Neural progenitor cell (in vitro differentiated cells): ENCODE measurements at regions not wholly inside any gene's neighbourhood (a gene's known extent, or its start where the extent isn't known, plus 50 kb on each side); places are given as distances from the start of the nearest gene placed in this dataset.

Source experiments
- DNase-seq: peaks from one replicate; pipeline ENCODE4 v3.0.0-alpha.2; 2016; ENCODE audit warnings: low spot score
- H2AFZ ChIP-seq: fragments of 200-600 bp; sonication (generic); replicated peaks from 2 replicates; pipeline ENCODE4 v1.6.1; 2016; ENCODE audit warnings: antibody characterized with exemption
- H3F3A ChIP-seq: fragments of 200-600 bp; sonication (generic); 2 replicates; pipeline ENCODE4 v1.6.1; 2016; ENCODE audit warnings: antibody characterized with exemption, low read depth
- H3K27ac ChIP-seq: fragments of 200-600 bp; sonication (generic); 2 replicates; pipeline ENCODE4 v1.5.1; 2016; ENCODE audit warnings: mild to moderate bottlenecking
- H3K27me3 ChIP-seq: fragments of 200-600 bp; sonication (generic); 2 replicates; pipeline ENCODE4 v1.6.1; 2016; ENCODE audit warnings: mild to moderate bottlenecking, moderate library complexity
- H3K36me3 ChIP-seq: fragments of 200-600 bp; sonication (generic); 2 replicates; pipeline ENCODE4 v1.5.1; 2016
- H3K4me1 ChIP-seq: fragments of 200-600 bp; sonication (generic); 2 replicates; pipeline ENCODE4 v1.6.1; 2016; ENCODE audit warnings: mixed run types
- H3K4me2 ChIP-seq: fragments of 200-600 bp; sonication (generic); 2 replicates; pipeline ENCODE4 v1.6.1; 2016
- H3K4me3 ChIP-seq: fragments of 200-600 bp; sonication (generic); 2 replicates; pipeline ENCODE4 v1.5.1; 2016
- H3K79me2 ChIP-seq: fragments of 200-600 bp; sonication (generic); 2 replicates; pipeline ENCODE4 v1.6.1; 2016; ENCODE audit warnings: low read depth
- H3K9ac ChIP-seq: fragments of 200-600 bp; sonication (generic); 2 replicates; pipeline ENCODE4 v1.6.1; 2016
- H3K9me3 ChIP-seq: fragments of 200-600 bp; sonication (generic); 2 replicates; pipeline ENCODE4 v1.5.1; 2016; ENCODE audit warnings: low read depth
- H4K20me1 ChIP-seq: fragments of 200-600 bp; sonication (generic); 2 replicates; pipeline ENCODE4 v1.6.1; 2016; ENCODE audit warnings: low read depth
- H3K27ac Mint-ChIP-seq: 3 replicates; pipeline ENCODE4 v1.8.0; 2021; ENCODE audit warnings: mixed read lengths
- H3K27me3 Mint-ChIP-seq: 2 replicates; pipeline ENCODE4 v1.8.0; 2022; ENCODE audit warnings: low read depth, mild to moderate bottlenecking, inconsistent platforms, moderate library complexity, mixed read lengths; ENCODE audit not compliant: insufficient read depth
- H3K36me3 Mint-ChIP-seq: 3 replicates; pipeline ENCODE4 v1.8.0; 2021; ENCODE audit warnings: mixed read lengths
- H3K4me1 Mint-ChIP-seq: 3 replicates; pipeline ENCODE4 v1.8.0; 2021; ENCODE audit warnings: mixed read lengths
- H3K4me3 Mint-ChIP-seq: 3 replicates; pipeline ENCODE4 v1.8.0; 2021; ENCODE audit warnings: mild to moderate bottlenecking, moderate library complexity, mixed read lengths
- H3K9me3 Mint-ChIP-seq: 3 replicates; pipeline ENCODE4 v1.8.0; 2020; ENCODE audit warnings: mixed read lengths
- EZH2 ChIP-seq: fragments of 200-600 bp; sonication (generic); IDR thresholded peaks from 2 replicates; pipeline ENCODE4 v1.6.1; 2017; ENCODE audit warnings: antibody characterized with exemption, mild to moderate bottlenecking, moderate library complexity
- EZH2phosphoT487 ChIP-seq: fragments of 200-600 bp; sonication (generic); IDR thresholded peaks from 2 replicates; pipeline ENCODE4 v1.6.1; 2017; ENCODE audit warnings: antibody characterized with exemption
- TF ChIP-seq, protein P1 (sequence below): fragments of 200-600 bp; sonication (generic); IDR thresholded peaks from 2 replicates; pipeline ENCODE4 v1.5.1; 2017; ENCODE audit warnings: antibody characterized with exemption, mild to moderate bottlenecking

DNA sequence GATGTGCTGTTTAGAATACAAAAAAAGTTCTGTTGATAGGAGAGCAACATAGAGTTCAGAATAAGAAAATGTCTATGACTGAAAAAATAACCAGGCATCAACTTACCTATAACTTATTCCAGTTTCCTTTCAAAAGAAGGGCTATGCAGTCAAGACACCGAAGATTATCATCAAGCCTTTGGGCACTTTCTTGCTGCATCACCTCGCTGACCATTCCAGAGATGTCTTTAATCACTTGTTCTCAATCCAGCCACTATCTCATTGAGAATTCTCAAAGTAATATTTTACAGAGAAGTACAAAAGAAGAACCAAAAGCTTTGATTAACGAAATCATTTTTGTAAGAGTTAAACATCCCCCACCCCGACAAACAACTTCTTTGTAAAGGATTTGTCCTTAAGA, 198.3 kb upstream of the P2RY1 start:
- peaks cover 2% of the 10 kb centered on the region for H3K27me3 Mint-ChIP-seq
- no peaks in the 10 kb centered on the region for H3K9me3 Mint-ChIP-seq
- H2AFZ ChIP-seq: no peak overlapping the region
- H3K9me3 ChIP-seq: no peaks in the 10 kb centered on the region
- no peak overlapping the region for H3K27ac ChIP-seq
- no peaks in the 10 kb centered on the region for H3F3A ChIP-seq
- no peaks in the 10 kb centered on the region for H3K4me1 ChIP-seq
- H3K4me1 Mint-ChIP-seq: no peaks in the 10 kb centered on the region
- TF ChIP-seq, protein P1, sequence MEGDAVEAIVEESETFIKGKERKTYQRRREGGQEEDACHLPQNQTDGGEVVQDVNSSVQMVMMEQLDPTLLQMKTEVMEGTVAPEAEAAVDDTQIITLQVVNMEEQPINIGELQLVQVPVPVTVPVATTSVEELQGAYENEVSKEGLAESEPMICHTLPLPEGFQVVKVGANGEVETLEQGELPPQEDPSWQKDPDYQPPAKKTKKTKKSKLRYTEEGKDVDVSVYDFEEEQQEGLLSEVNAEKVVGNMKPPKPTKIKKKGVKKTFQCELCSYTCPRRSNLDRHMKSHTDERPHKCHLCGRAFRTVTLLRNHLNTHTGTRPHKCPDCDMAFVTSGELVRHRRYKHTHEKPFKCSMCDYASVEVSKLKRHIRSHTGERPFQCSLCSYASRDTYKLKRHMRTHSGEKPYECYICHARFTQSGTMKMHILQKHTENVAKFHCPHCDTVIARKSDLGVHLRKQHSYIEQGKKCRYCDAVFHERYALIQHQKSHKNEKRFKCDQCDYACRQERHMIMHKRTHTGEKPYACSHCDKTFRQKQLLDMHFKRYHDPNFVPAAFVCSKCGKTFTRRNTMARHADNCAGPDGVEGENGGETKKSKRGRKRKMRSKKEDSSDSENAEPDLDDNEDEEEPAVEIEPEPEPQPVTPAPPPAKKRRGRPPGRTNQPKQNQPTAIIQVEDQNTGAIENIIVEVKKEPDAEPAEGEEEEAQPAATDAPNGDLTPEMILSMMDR: no peak
- no peak for TF ChIP-seq EZH2phosphoT487
- no peak for TF ChIP-seq EZH2
- no peak overlapping the region for H3K9ac ChIP-seq
- DNase-seq: no peak
- H3K4me2 ChIP-seq: no peak overlapping the region
- H3K4me3 Mint-ChIP-seq: no peak overlapping the region
- no peaks in the 10 kb centered on the region for H4K20me1 ChIP-seq
- H3K4me3 ChIP-seq: no peak overlapping the region
- H3K79me2 ChIP-seq: no peaks in the 10 kb centered on the region
- no peaks in the 10 kb centered on the region for H3K36me3 Mint-ChIP-seq
- H3K27me3 ChIP-seq: no peaks in the 10 kb centered on the region
- H3K27ac Mint-ChIP-seq: no peak overlapping the region
- no peaks in the 10 kb centered on the region for H3K36me3 ChIP-seq

DNA sequence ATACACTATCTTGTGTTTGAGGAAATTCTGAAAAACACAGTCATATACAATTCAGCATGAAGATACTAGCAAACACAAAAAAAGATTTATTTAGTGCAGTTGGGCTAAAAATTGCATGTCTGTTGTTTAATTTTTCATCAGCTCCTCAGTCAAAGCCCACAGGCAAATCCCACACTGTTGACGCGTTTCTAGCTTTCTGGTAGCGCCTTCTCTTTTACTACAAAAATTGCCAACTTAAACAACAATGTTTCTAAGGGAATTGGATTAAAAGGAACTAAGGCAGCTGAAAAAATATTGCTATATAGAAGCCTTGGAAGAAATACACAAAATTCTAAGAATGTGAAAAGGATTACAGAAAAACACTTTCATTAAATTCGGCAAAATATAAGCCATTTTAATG, 196.7 kb upstream of the P2RY1 start:
- no peaks in the 10 kb centered on the region for H3K27me3 ChIP-seq
- H3K79me2 ChIP-seq: no peaks in the 10 kb centered on the region
- H3K27ac ChIP-seq: no peak overlapping the region
- no peak overlapping the region for H3K4me2 ChIP-seq
- H3K4me3 ChIP-seq: no peak overlapping the region
- no peak overlapping the region for H3K27ac Mint-ChIP-seq
- no peak for DNase-seq
- no peak overlapping the region for H3K4me3 Mint-ChIP-seq
- no peaks in the 10 kb centered on the region for H3K4me1 Mint-ChIP-seq
- TF ChIP-seq EZH2phosphoT487 (no peak), EZH2 (no peak)
- TF ChIP-seq, protein P1: no peak
- no peaks in the 10 kb centered on the region for H3K9me3 ChIP-seq
- H3K27me3 Mint-ChIP-seq: peaks cover 2% of the 10 kb centered on the region
- peaks cover 8% of the 10 kb centered on the region for H3K4me1 ChIP-seq
- no peak overlapping the region for H2AFZ ChIP-seq
- H3K36me3 ChIP-seq: no peaks in the 10 kb centered on the region
- H4K20me1 ChIP-seq: no peaks in the 10 kb centered on the region
- no peaks in the 10 kb centered on the region for H3F3A ChIP-seq
- no peaks in the 10 kb centered on the region for H3K9me3 Mint-ChIP-seq
- H3K9ac ChIP-seq: no peak overlapping the region
- H3K36me3 Mint-ChIP-seq: no peaks in the 10 kb centered on the region

DNA sequence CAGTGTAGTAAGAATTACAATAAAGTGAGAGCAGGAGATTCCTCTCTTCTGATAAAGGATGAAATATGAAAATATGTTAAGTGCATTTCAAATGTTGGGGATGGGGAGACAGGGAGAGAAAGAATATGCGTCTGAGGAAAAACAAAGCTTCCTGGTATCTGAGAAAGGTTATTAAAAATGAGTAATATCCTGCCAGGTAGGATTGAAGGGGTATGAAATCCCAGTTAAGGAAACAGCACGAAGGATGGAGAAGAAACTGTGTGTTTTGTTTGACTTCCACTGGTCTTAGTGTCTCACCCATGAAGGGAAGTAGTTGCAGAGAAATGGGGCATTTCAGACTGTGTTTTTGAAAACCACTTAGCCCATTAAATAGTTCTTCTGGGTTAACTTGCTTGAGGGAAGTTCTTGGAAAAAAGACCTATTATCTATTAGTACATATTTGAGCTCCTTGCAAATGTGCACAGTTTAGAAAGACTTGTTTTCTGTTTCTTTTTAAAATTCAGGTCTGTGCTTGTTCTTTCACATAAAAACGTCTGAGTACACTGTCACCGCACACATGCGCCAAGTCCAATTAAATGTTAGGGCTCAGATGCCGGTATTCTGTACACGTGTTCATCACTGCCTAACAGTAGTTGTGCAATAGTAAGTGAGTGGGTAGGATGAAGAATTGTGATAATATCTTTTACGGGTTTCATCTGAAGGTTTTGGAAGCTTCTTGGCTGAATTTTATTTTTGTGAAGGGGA, 196.1 kb upstream of the P2RY1 start:
- Mint-ChIP-seq H3K4me3 (no peak overlapping the region), H3K27me3 (peaks cover 2% of the 10 kb centered on the region), H3K9me3 (no peaks in the 10 kb centered on the region), H3K4me1 (no peaks in the 10 kb centered on the region), H3K27ac (no peak overlapping the region), H3K36me3 (no peaks in the 10 kb centered on the region)
- Histone ChIP-seq H3K36me3 (no peaks in the 10 kb centered on the region), H3F3A (no peaks in the 10 kb centered on the region), H3K79me2 (no peaks in the 10 kb centered on the region), H3K9ac (no peak overlapping the region), H2AFZ (peak overlapping the region; percentile 4), H4K20me1 (no peaks in the 10 kb centered on the region), H3K4me1 (peaks cover 9% of the 10 kb centered on the region), H3K9me3 (no peaks in the 10 kb centered on the region), H3K4me2 (no peak overlapping the region), H3K4me3 (no peak overlapping the region), H3K27me3 (no peaks in the 10 kb centered on the region), H3K27ac (no peak overlapping the region)
- TF ChIP-seq, protein P1: no peak
- TF ChIP-seq EZH2: no peak
- no peak for TF ChIP-seq EZH2phosphoT487
- DNase-seq: no peak
